Lower leg skin (tissue), 3 donors: ENCODE measurements at regions not wholly inside any gene's neighbourhood (a gene's known extent, or its start where the extent isn't known, plus 50 kb on each side); places are given as distances from the start of the nearest gene placed in this dataset.

Source experiments
- CTCF ChIP-seq, 3 donors: fragments of 450-650 bp; IDR thresholded peaks; one replicate each; pipeline ENCODE4 v1.5.1; 2016; ENCODE audit warnings: antibody characterized with exemption in 3 of 3, mild to moderate bottlenecking in 3 of 3, moderate library complexity in 2 of 3
- POLR2A ChIP-seq, 2 donors: fragments of 450-650 bp; IDR thresholded peaks; one replicate each; pipeline ENCODE4 v1.6.1; 2016 to 2017; ENCODE audit warnings: antibody characterized with exemption in 2 of 2, mild to moderate bottlenecking in 1 of 2, moderate library complexity in 1 of 2

- TF ChIP-seq CTCF (IDR thresholded peaks at IDR 0.05) (no peak), POLR2A (IDR thresholded peaks at IDR 0.05) (no peak)
These were observed 63.2 kb upstream of the PHF14 start for GRCh38 chr7:10910447-10910846.
